ENCODE measurements at regions not wholly inside any gene's neighbourhood (a gene's known extent, or its start where the extent isn't known, plus 50 kb on each side); places are given as distances from the start of the nearest gene placed in this dataset.

GRCh38 chr12:34626363-34627157 is 604.3 kb downstream of the ALG10 start:
- DNase-seq (ENCODE audit: low read depth) (no peak), FAIRE-seq (peak; percentile 13)
- no peak overlapping the region for H3K4me3 ChIP-seq (ENCODE audit: low read depth, low read length)
- TF ChIP-seq CTCF (IDR thresholded peaks at IDR 0.05; ENCODE audit: insufficient read depth, low read length, severe bottlenecking), result no peak
- H3K27me3 ChIP-seq (ENCODE audit: control insufficient read depth, insufficient read depth, low read length), result no peaks in the 10 kb centered on the region
- no peaks in the 10 kb centered on the region for H3K36me3 ChIP-seq (ENCODE audit: control insufficient read depth, insufficient read depth, low read length)

All from bronchial epithelial cell (primary cell).